ENCODE measurements at regions not wholly inside any gene's neighbourhood (a gene's known extent, or its start where the extent isn't known, plus 50 kb on each side); places are given as distances from the start of the nearest gene placed in this dataset.

- DNase-seq (ENCODE audit: low read depth), result no peak
These were observed 106.5 kb upstream of the SLC4A7 start for GRCh38 chr3:27590437-27591298.

GRCh38 chr3:27589795-27590194 lies 105.6 kb upstream of the SLC4A7 start:
- no peak for DNase-seq (ENCODE audit: low read depth)

GRCh38 chr3:27585429-27585828 lies 101.2 kb upstream of the SLC4A7 start:
- DNase-seq (ENCODE audit: low read depth), result no peak

GRCh38 chr3:27584874-27585273 lies 100.7 kb upstream of the SLC4A7 start:
- no peak for DNase-seq (ENCODE audit: low read depth)

GRCh38 chr3:27581852-27582251 lies 97.7 kb upstream of the SLC4A7 start:
- DNase-seq (ENCODE audit: low read depth), result no peak

GRCh38 chr3:27578032-27578431 lies 93.8 kb upstream of the SLC4A7 start:
- DNase-seq (ENCODE audit: low read depth), result no peak

- no peak for DNase-seq (ENCODE audit: low read depth)
These were observed 93.3 kb upstream of the SLC4A7 start for GRCh38 chr3:27577504-27577903.

- no peak for DNase-seq (ENCODE audit: low read depth)
These were observed 92.0 kb upstream of the SLC4A7 start for GRCh38 chr3:27576171-27576570.

- DNase-seq (ENCODE audit: low read depth), result no peak
These were observed 91.3 kb upstream of the SLC4A7 start for GRCh38 chr3:27575499-27575898.

- DNase-seq (ENCODE audit: low read depth), result no peak
These were observed 90.2 kb upstream of the SLC4A7 start for GRCh38 chr3:27574438-27574795.

GRCh38 chr3:27573780-27574437 lies 89.7 kb upstream of the SLC4A7 start:
- DNase-seq (ENCODE audit: low read depth), result no peak

- DNase-seq (ENCODE audit: low read depth), result no peak
These were observed 89.0 kb upstream of the SLC4A7 start for GRCh38 chr3:27573138-27573537.

- DNase-seq (ENCODE audit: low read depth), result no peak
These were observed 87.2 kb upstream of the SLC4A7 start for GRCh38 chr3:27571345-27571744.

GRCh38 chr3:27570421-27571106 lies 86.4 kb upstream of the SLC4A7 start:
- DNase-seq (ENCODE audit: low read depth), result no peak

GRCh38 chr3:27568393-27568792 lies 84.2 kb upstream of the SLC4A7 start:
- DNase-seq (ENCODE audit: low read depth), result peak; percentile 70

- DNase-seq (ENCODE audit: low read depth), result no peak
These were observed 83.1 kb upstream of the SLC4A7 start for GRCh38 chr3:27567251-27567650.

- DNase-seq (ENCODE audit: low read depth), result no peak
These were observed 81.1 kb upstream of the SLC4A7 start for GRCh38 chr3:27565201-27565852.

- no peak for DNase-seq (ENCODE audit: low read depth)
These were observed 77.4 kb upstream of the SLC4A7 start for GRCh38 chr3:27561576-27561975.

- DNase-seq (ENCODE audit: low read depth), result no peak
These were observed 76.4 kb upstream of the SLC4A7 start for GRCh38 chr3:27560484-27561056.

- DNase-seq (ENCODE audit: low read depth), result peak; percentile 49
These were observed 75.7 kb upstream of the SLC4A7 start for GRCh38 chr3:27559835-27560234.

- DNase-seq (ENCODE audit: low read depth), result no peak
These were observed 75.2 kb upstream of the SLC4A7 start for GRCh38 chr3:27559381-27559780.

- DNase-seq (ENCODE audit: low read depth), result no peak
These were observed 73.2 kb upstream of the SLC4A7 start for GRCh38 chr3:27557411-27557810.

Measured in fibroblast of the conjunctiva (primary cell).